Thoracic aorta (tissue), 2 donors: ENCODE measurements at regions not wholly inside any gene's neighbourhood (a gene's known extent, or its start where the extent isn't known, plus 50 kb on each side); places are given as distances from the start of the nearest gene placed in this dataset.

Experiments used
- ATAC-seq: fragments of 150-250 bp; one replicate; pipeline ENCODE4 v1.8.0; 2017; ENCODE audit warnings: low read depth; ENCODE audit not compliant: insufficient number of reproducible peaks, low FRiP score
- DNase-seq: peaks from one replicate; pipeline ENCODE4 v3.0.0-alpha.2; 2020; ENCODE audit warnings: low spot score
- H3K27ac ChIP-seq, 2 donors: fragments of 200-600 bp; sonication (generic); 1 replicate in 1 of 2; 2 replicates in 1 of 2; pipeline ENCODE4 v1.5.1; 2016; ENCODE audit warnings: mild to moderate bottlenecking in 2 of 2, moderate library complexity in 2 of 2
- H3K27me3 ChIP-seq: fragments of 200-600 bp; sonication (generic); replicated peaks from 2 replicates; pipeline ENCODE4 v1.6.0; 2016; ENCODE audit warnings: mild to moderate bottlenecking; ENCODE audit not compliant: insufficient read depth
- H3K36me3 ChIP-seq: fragments of 200-600 bp; sonication (generic); one replicate; pipeline ENCODE4 v1.5.1; 2016
- H3K4me1 ChIP-seq, 2 donors: fragments of 200-600 bp; sonication (generic); 1 replicate in 1 of 2; 2 replicates in 1 of 2; pipeline versions ENCODE4 v1.5.1 to v1.6.0; 2016; ENCODE audit warnings: low read depth in 2 of 2, mild to moderate bottlenecking in 1 of 2; ENCODE audit not compliant: control insufficient read depth in 1 of 2
- H3K4me3 ChIP-seq: fragments of 200-600 bp; sonication (generic); 2 replicates; pipeline ENCODE4 v1.5.1; 2016; ENCODE audit warnings: mild to moderate bottlenecking
- H3K9me3 ChIP-seq: fragments of 200-600 bp; sonication (generic); 2 replicates; pipeline ENCODE4 v1.5.1; 2016
- TF ChIP-seq, protein P1 (sequence below): fragments of 200-600 bp; sonication (generic); IDR thresholded peaks from one replicate; pipeline ENCODE4 v1.5.1; 2019; ENCODE audit warnings: antibody characterized with exemption

DNA sequence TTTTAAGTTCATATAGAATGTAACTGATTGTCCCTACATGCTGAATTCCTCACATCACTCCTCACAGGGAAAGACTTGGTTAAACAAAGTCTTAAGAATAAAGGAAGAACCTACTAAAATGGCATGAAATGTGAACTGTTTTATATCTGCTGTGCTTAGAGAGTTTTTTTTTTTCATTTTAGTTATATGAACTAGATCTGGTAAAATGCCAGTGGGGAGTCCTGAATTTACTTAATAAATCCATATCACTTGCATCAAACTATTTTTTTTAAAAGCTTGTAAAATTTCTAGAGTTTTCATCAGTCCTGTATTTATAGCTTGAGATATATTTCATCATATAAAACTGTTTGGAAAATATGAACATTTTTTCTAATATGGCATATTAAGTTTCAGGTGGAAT lies 1528.6 kb downstream of the EFNA5 start:
- Histone ChIP-seq H3K4me1 (no peaks in the 10 kb centered on the region), H3K27ac (no peak overlapping the region), H3K27me3 (no peaks in the 10 kb centered on the region), H3K36me3 (no peaks in the 10 kb centered on the region), H3K9me3 (no peaks in the 10 kb centered on the region), H3K4me3 (no peak overlapping the region)
- DNase-seq (no peak), ATAC-seq (no peak)
- TF ChIP-seq, protein P1, sequence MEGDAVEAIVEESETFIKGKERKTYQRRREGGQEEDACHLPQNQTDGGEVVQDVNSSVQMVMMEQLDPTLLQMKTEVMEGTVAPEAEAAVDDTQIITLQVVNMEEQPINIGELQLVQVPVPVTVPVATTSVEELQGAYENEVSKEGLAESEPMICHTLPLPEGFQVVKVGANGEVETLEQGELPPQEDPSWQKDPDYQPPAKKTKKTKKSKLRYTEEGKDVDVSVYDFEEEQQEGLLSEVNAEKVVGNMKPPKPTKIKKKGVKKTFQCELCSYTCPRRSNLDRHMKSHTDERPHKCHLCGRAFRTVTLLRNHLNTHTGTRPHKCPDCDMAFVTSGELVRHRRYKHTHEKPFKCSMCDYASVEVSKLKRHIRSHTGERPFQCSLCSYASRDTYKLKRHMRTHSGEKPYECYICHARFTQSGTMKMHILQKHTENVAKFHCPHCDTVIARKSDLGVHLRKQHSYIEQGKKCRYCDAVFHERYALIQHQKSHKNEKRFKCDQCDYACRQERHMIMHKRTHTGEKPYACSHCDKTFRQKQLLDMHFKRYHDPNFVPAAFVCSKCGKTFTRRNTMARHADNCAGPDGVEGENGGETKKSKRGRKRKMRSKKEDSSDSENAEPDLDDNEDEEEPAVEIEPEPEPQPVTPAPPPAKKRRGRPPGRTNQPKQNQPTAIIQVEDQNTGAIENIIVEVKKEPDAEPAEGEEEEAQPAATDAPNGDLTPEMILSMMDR: no peak

DNA sequence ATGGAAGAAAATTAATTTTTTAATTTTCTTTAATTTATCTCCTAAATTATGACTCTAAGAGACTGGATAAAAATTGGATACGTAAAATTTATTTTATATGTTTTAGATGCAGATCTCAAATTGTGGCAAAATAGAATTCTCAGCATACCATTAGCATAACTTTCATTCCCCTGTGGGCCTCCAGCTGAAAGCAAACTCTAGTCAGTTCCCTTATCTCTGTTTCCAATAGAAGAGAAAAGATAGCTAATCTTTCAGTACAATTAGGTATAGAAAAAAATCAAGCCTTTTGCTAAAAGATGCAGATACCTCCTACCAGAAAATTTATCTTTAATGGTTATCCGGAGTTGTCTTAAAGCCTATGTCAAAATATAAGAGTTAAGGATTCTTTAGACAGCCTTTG lies 1530.6 kb downstream of the EFNA5 start:
- H3K36me3 ChIP-seq: no peaks in the 10 kb centered on the region
- TF ChIP-seq, protein P1: no peak
- H3K27ac ChIP-seq: no peak overlapping the region
- ATAC-seq (no peak), DNase-seq (no peak)
- H3K4me3 ChIP-seq: no peak overlapping the region
- no peaks in the 10 kb centered on the region for H3K9me3 ChIP-seq
- no peaks in the 10 kb centered on the region for H3K4me1 ChIP-seq
- no peaks in the 10 kb centered on the region for H3K27me3 ChIP-seq

DNA sequence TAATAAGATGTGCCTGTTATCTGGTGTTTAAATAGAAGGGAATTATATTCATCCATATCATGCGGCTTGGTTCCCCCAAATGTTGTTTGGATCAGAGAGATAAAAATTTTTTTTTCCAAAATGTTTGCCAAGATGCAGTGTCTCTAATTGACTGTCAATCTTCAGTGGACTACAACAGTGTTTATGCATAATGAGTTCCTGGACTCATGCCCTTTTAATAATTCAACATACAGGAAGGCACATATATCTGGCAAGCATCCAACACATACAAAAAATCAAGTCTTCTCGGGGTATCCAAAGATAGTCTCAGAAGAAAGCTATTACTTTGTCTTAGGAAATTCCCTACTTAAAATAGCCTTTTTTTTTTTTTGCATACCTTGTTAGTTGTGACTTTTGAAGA lies 1534.7 kb downstream of the EFNA5 start:
- TF ChIP-seq, protein P1: no peak
- no peaks in the 10 kb centered on the region for H3K36me3 ChIP-seq
- H3K4me3 ChIP-seq: no peak overlapping the region
- H3K4me1 ChIP-seq: no peaks in the 10 kb centered on the region
- H3K9me3 ChIP-seq: no peaks in the 10 kb centered on the region
- DNase-seq (no peak), ATAC-seq (no peak)
- no peak overlapping the region for H3K27ac ChIP-seq
- no peaks in the 10 kb centered on the region for H3K27me3 ChIP-seq

DNA sequence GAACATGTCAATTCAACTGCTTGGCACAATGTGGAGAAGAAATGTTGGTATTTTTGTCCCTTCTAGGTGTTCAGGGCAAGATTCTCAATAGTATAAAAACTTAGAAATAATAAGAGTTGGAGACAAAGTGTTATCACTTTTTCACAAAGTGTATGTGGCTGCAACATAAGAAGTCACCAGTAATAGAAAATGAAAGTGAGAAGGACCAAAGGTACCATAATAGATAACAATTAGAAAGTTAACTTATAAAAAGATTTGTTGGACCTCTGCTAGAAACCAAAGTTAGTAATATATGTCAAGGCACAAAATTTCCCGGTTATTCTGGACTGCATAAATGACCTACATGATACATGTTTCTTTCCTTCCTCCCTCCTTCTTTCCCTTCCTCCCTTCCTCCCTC lies 1535.3 kb downstream of the EFNA5 start:
- no peak overlapping the region for H3K4me3 ChIP-seq
- DNase-seq: no peak
- H3K9me3 ChIP-seq: no peaks in the 10 kb centered on the region
- H3K27ac ChIP-seq: no peak overlapping the region
- H3K36me3 ChIP-seq: no peaks in the 10 kb centered on the region
- ATAC-seq: no peak
- H3K4me1 ChIP-seq: no peaks in the 10 kb centered on the region
- TF ChIP-seq, protein P1: no peak
- no peaks in the 10 kb centered on the region for H3K27me3 ChIP-seq

DNA sequence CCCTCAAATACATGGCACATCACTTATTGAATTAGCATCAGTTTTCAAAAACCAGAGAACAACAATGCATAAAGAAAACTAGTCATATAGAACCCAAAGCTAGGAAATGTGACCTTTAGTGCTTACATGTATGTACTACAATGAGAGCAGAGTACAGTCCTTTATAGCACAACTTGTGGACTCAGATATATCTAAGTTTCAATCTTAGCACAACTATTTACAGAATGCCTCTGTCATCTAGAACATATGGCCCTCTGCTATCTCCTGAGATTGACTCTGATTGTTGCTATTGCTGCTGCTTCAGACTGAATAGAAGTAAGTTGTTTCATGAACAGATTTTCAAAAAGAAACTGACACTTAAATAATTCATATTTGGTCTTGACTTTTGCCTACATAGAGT lies 1536.2 kb downstream of the EFNA5 start:
- TF ChIP-seq, protein P1: no peak
- H3K27me3 ChIP-seq: no peaks in the 10 kb centered on the region
- ATAC-seq: no peak
- no peaks in the 10 kb centered on the region for H3K36me3 ChIP-seq
- no peaks in the 10 kb centered on the region for H3K4me1 ChIP-seq
- no peaks in the 10 kb centered on the region for H3K9me3 ChIP-seq
- H3K4me3 ChIP-seq: no peak overlapping the region
- no peak for DNase-seq
- H3K27ac ChIP-seq: no peak overlapping the region
